ENCODE measurements at regions not wholly inside any gene's neighbourhood (a gene's known extent, or its start where the extent isn't known, plus 50 kb on each side); places are given as distances from the start of the nearest gene placed in this dataset.

- ATAC-seq (no peak), DNase-seq (ENCODE audit: low spot score) (no peak)
- Histone ChIP-seq H3K79me2 (replicated peaks; ENCODE audit: insufficient read depth) (no peaks in the 10 kb centered on the region), H2AFZ (no peak overlapping the region), H4K20me1 (replicated peaks; ENCODE audit: insufficient read depth) (no peaks in the 10 kb centered on the region), H3K4me1 (ENCODE audit: insufficient read depth) (no peaks in the 10 kb centered on the region), H3K4me2 (no peak overlapping the region), H3K9me2 (ENCODE audit: insufficient read depth) (0 out of 2 replicates have a peak, but pooled peaks cover 7% of the 10 kb centered on the region), H3K4me3 (no peak overlapping the region), H3K27ac (ENCODE audit: low read depth) (no peak overlapping the region), H3F3A (replicated peaks; ENCODE audit: low read depth) (no peaks in the 10 kb centered on the region), H3K27me3 (ENCODE audit: insufficient read depth) (no peaks in the 10 kb centered on the region), H3K36me3 (ENCODE audit: insufficient read depth) (no peaks in the 10 kb centered on the region; the same call in 1 of the 2 replicates)
- Mint-ChIP-seq H3K36me3 (ENCODE audit: low read depth) (no peaks in the 10 kb centered on the region), H3K27me3 (ENCODE audit: insufficient read depth, low read depth, poor library complexity) (no peaks in the 10 kb centered on the region), H3K27ac (no peak overlapping the region), H3K4me3 (no peak overlapping the region), H3K9me3 (no peaks in the 10 kb centered on the region; the same call in 1 of the 3 replicates), H3K4me1 (no peaks in the 10 kb centered on the region)
- TF ChIP-seq ZNF114 (CRISPR knock-in tag; IDR thresholded peaks at IDR 0.05) = no peak
- TF ChIP-seq REST (IDR thresholded peaks at IDR 0.05; ENCODE audit: unreplicated experiment) = no peak
- TF ChIP-seq CTCF (conservative IDR thresholded peaks at IDR 0.05; ENCODE audit: low read depth in 2 of 2) = no peak
- TF ChIP-seq STAT1 (IDR thresholded peaks at IDR 0.05; ENCODE audit: unreplicated experiment) = no peak
- no peak for TF ChIP-seq ETS1 (IDR thresholded peaks at IDR 0.05)
- no peak for TF ChIP-seq CREB1 (CRISPR knock-in tag; IDR thresholded peaks at IDR 0.05; ENCODE audit: low read depth)
- TF ChIP-seq NANOG (IDR thresholded peaks at IDR 0.05; ENCODE audit: borderline replicate concordance) = no peak
- no peak for TF ChIP-seq POLR2AphosphoS5 (IDR thresholded peaks at IDR 0.05; ENCODE audit: low read depth)
Measured at GRCh38 chr3:118525077-118525476, 509.6 kb downstream of the IGSF11 start.

Data from GM23338 (cell line).